Endothelial cell of umbilical vein (primary cell): ENCODE measurements at regions not wholly inside any gene's neighbourhood (a gene's known extent, or its start where the extent isn't known, plus 50 kb on each side); places are given as distances from the start of the nearest gene placed in this dataset.

Source experiments
- EZH2 ChIP-seq: IDR thresholded peaks from 2 replicates; pipeline ENCODE4 v1.6.1; 2012; ENCODE audit warnings: borderline replicate concordance, low read depth, mild to moderate bottlenecking, moderate library complexity, low read length, inconsistent platforms; ENCODE audit not compliant: severe bottlenecking
- JUN ChIP-seq: IDR thresholded peaks from 2 replicates; pipeline ENCODE4 v1.6.1; 2011; ENCODE audit warnings: borderline replicate concordance, low read depth; ENCODE audit not compliant: insufficient read length, insufficient read depth
- POLR2A ChIP-seq: IDR thresholded peaks from 2 replicates; pipeline ENCODE4 v1.6.1; 2012; ENCODE audit warnings: low read depth, mild to moderate bottlenecking, control low read depth, low read length
- POLR2AphosphoS5 ChIP-seq: IDR thresholded peaks from 2 replicates; pipeline ENCODE4 v1.6.1; 2012; ENCODE audit warnings: low read depth, mild to moderate bottlenecking, control low read depth, low read length, moderate library complexity; ENCODE audit not compliant: insufficient read depth
- TF ChIP-seq, protein P1 (sequence below), 2 donors: IDR thresholded peaks; 1 replicate in 1 of 2; 2 replicates in 1 of 2; pipeline ENCODE4 v1.5.1; 2011; ENCODE audit warnings: low read length in 2 of 2, mild to moderate bottlenecking in 2 of 2, moderate library complexity in 2 of 2, control low read depth in 1 of 2, inconsistent platforms in 1 of 2, low read depth in 1 of 2; ENCODE audit not compliant: insufficient read depth in 1 of 2; ENCODE audit errors: extremely low read depth in 1 of 2

DNA sequence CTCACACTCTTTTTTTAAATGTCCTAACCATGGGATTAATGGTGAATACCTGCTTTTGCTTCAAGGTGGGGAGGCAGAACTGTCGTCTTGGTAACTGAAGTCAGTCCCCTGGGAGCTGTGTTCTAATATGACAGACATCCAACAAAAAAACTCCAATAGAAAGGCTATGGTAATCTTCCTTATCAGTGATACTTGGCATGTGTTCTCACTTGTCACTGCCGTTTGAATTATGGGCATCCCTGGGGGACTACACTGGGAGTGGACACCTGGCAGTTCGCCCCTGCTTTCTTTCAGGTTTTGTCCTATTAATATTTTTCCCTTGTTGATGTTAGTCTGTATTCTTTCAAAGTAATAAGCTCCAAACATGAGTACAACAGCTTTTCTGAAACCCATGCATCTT is 252.6 kb downstream of the SLITRK5 start:
- no peak for TF ChIP-seq EZH2
- TF ChIP-seq, protein P1, sequence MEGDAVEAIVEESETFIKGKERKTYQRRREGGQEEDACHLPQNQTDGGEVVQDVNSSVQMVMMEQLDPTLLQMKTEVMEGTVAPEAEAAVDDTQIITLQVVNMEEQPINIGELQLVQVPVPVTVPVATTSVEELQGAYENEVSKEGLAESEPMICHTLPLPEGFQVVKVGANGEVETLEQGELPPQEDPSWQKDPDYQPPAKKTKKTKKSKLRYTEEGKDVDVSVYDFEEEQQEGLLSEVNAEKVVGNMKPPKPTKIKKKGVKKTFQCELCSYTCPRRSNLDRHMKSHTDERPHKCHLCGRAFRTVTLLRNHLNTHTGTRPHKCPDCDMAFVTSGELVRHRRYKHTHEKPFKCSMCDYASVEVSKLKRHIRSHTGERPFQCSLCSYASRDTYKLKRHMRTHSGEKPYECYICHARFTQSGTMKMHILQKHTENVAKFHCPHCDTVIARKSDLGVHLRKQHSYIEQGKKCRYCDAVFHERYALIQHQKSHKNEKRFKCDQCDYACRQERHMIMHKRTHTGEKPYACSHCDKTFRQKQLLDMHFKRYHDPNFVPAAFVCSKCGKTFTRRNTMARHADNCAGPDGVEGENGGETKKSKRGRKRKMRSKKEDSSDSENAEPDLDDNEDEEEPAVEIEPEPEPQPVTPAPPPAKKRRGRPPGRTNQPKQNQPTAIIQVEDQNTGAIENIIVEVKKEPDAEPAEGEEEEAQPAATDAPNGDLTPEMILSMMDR (IDR thresholded peaks at IDR 0.05; ENCODE audit: extremely low read depth in 1 of 2, insufficient read depth in 1 of 2, low read depth in 1 of 2, low read length in 2 of 2) = no peak
- no peak for TF ChIP-seq POLR2AphosphoS5
- no peak for TF ChIP-seq POLR2A
- TF ChIP-seq JUN = no peak
